Glomerular visceral epithelial cell (primary cell): ENCODE measurements at regions not wholly inside any gene's neighbourhood (a gene's known extent, or its start where the extent isn't known, plus 50 kb on each side); places are given as distances from the start of the nearest gene placed in this dataset.

Experiments used
- DNase-seq: peaks from one replicate; pipeline ENCODE4 v3.0.0-alpha.2; 2016; ENCODE audit errors: extremely low spot score

DNA sequence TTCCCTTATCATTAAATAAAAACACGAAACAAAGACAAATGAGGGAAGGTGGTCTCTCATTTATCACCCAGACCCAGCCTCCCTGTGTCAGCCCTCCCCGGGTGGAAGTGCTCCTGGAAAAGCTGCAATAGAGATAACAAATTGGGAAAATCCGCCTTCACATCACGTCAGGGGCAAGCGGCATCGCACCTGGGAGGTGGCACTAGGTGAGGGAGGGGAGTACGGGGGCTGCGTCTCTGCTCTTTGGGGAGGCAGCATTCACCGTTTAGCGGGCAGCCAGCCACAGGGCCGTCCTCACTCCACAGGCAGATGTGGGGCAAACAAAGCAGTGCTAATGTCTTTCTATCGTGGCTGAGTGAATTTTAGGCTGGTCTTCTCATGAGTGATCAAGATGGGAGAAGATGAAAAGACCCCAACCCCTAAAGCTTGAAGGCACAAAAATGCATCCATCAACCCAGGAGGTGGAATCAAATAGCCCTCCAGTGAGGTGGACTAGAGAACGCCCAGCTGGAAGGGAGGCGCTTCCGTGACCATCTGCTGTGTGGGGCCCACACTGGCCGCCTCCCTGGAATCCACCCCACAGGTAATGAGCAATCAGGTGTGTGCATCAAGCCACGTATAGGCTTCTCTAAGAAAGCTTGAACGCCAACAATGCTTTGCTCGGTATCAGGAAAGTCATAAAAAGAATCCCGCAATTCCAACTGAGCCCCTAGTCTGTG is 629.5 kb downstream of the BRD1 start:
- no peak for DNase-seq

DNA sequence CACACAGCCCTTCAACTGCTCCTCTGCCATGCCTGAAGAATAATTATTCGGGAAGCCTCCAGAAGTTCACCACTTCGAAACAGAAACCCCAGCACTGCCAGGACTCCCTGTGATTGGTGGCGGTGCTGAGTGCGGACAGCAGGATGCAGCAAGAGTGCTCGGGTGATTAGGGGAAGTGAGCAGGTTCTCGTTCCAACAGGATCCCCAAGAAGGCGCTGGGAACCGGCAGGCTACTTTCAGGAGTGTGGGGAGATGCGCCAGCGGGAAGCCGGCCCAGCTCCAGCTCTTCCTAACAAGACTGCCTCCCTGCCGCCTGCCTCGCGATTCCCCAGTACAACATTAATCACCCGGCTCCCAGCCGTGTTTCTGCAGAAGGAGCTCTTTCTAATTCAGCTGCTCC is 630.2 kb downstream of the BRD1 start:
- no peak for DNase-seq

DNA sequence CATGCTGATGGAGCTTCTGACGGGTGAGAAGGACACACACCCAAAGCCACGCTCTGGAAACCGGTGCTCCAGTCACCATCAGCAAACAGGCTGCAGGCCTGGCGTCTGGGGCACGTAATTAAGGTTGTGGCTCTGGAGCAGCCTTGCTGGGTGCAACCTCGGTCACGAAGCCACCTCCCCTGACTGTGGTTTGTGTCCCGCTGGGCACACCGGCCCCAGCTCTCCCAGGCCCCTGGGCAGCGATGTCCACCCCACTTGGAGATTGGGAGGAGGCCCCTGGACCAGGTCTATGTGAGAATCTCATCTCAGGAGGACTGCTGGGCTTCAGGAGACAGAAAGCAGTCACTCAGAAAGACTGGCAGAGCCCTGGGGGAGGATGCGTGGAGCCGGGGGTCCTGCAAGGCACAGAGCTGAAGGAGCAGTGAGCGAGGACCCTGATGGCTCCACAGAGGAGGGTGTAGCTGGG is 631.6 kb downstream of the BRD1 start:
- DNase-seq = no peak

DNA sequence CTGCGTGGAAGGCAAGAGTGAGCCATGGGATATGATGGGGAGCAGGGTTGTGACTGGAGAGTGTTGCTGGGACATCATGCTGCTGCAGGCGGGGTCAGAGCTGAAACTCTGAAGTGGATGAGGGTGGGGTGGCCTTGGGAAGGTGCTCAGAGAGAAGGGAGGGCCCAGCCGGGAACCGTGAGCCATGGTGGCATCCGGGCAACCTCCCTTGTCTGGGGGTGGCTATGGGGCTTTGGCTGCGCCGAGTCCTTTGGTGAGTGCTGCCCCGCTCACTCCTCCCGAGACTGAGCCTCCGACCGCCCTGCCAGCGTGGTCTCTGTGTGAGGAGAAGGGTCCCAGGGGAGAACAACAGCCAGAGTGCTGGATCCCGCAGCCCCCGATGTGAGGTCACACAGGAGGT is 632.0 kb downstream of the BRD1 start:
- DNase-seq = no peak

DNA sequence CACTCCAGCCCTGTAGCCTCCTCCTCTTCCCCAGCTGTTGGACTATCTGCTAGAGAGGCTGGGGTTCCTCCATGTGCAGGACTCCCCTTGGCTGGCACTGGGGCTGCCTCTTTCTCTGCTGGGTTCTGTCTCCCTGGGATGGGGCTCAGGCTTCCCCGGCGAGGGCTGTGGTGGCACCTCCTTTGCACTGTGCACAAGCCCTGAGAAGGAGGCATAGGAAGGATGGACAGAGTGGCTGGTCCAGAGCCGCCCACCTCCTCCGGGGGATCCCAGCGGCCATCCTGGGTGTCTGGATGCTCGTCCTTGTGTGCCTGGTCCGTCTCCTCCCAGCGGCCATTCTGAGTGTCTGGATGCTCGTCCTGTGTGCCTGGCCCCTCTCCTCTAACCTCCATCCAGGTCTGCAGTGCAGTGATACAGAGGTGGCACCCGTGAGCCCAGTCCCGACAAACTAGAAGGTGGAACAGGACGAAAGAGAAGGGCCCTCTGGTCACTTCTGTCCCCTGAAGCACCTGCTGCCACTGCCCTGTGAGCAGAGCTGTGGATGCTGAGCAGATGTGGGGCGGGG is 633.7 kb downstream of the BRD1 start:
- DNase-seq = no peak

DNA sequence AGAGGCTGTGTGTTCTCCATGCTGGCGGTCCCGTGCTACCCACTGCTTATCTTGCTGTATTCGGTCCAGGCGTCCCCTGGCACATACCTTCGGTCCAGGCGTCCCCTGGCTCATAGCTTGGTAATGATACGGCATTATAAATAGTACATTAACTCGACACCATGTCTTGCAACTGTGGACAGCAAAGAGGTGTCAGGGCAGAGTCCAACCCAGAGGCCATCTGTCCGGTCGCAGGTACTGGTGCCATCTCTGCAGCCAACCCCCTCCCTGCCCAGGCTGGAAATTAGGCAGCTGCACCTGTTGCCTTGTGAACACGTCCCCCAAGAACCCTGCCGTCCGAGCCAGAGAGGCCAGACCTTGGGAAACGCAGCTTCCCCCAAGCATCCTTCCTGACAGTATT is 634.3 kb downstream of the BRD1 start:
- DNase-seq = no peak

DNA sequence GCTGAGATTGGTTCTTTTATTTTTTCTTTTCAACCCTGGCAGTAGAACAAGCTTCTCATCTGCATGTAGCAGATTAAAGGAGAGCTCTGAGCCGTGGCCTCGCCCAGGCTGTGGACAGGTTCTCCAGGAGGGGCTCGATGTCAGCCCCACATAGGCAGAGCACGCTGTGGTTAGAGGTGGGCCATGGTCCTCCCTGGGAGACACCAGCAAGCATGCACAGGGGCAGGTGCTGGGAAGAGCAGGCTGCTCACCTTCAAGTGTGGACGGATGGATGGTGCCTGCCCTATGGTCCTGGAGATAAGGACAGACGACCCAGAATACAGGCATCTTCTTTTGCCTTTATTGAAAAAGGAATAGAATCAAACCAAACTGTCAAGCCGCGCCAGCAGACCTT is 634.8 kb downstream of the BRD1 start:
- no peak for DNase-seq

DNA sequence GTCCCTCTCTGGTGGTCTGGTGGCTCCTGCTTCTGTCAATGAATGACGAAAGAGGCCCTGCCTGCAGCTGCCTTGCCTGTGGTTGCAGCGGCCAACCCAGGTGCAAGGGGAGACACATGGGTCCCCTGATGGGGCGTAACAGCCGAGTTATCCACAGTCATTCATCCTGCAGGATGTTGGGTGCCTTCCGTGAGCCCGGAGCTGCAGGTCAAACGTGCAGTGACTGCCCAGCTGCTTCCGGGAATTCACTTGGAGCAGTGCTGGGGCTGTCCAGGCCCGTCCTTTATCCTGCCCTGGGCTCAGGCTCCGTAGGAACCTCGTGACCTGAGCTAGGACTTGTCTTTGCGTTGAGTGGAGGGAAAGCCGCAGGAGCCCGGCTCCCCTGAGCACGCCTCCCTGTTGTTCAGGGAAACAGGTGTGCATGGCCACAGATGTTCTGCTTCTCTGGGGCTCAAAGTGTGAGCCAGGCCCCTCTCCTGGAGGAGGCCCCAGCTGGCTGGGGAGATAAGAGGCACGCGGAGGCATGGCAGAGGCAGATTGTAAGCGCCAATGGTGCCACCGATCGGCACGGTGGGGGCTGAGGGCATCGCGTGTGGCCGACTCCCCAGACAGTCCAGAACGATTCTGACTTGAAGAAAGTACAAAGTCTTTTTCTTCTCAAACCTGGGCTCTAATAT is 635.4 kb downstream of the BRD1 start:
- DNase-seq = no peak

DNA sequence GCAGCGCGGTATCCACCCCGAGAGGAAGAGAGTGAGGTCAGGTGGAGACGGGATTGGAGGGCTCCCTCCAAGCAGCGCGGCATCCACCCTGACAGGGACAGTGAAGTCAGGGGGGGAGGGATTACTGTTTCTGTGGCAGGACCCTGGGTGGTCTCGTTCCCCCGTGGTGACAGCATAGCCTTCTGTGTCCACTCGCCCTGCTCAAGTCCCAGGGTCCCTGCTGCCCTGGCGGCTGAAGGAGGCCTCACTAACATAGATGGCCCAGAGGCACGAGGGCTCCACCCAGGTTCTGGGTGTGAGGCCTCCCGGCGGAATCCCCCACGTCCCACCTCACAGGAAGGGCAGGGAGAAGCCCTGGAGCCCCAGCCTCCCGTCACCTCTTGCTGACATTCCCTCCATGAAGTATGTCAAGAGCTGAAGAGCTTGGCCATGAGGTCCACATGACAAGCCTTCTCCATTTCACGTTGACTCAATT is 636.1 kb downstream of the BRD1 start:
- no peak for DNase-seq

DNA sequence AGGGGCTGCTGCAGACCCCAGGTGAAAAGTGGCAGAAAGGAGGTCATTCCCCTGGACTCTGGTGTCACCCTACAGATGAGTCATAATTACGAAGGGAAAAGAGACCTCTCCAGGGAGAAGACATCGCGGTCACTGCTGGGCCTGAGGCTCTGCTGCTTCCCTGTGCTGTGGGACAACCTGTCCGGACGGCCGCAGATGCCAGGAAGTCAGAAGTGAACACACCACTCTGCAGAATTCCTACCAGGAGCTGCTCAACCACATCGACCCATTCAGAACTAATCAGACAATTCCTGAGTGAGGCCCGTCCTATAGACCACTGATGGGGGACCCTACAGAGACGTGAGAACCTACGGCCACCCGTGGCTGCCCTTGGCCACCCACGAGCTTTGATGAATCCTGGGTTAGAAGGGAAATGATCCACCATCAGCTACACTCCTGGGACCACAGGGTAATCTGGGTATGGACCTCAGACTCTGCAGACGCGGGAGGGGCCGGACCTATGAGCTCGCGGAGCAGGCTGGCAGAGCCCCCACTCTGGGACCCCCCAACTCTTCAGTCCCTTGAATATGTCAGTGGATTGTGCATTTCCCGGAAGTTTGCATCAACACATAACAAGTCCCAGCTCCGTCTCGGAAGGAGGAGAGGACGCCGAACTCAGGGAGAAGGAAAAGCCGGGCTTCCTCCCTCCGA is 636.7 kb downstream of the BRD1 start:
- DNase-seq = no peak

DNA sequence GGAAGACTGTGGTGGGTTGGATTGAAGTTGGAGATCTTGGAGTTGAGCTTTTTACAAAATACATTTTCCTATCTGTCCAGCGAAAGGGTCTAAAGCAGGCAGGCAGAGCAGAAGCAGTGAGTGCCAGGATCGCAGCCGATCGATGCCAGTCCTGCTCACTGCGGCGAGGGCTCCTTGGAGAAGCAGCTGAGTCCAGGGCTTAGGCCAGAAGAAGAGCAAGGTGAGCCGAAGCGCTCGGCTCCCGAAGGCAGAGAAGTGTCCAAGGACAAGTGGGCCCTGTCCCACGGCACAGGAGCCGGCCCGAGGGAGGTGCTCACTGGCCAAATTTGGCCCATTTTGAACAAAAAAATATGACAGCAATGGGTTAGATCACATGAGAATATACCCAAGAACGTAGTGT is 637.8 kb downstream of the BRD1 start:
- DNase-seq = no peak

DNA sequence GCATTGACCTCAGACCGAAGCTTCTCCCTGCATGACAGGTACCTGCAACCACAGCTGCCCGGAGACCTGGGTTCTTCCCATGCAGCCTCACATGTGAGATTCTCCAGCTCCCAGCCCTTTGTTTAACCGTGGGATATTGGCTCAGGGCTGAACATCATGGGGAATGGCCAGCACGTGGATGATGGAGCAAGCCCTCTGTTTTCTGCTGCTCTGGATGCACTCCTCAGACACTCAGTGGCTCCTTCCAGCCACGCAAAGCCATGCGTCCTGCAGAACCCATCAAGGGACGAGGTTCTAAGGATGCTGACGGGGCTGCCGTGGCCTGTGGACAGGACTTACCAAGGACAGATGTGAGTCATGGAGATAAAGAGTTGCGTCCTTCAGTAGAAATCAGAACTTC is 639.1 kb downstream of the BRD1 start:
- DNase-seq = no peak

DNA sequence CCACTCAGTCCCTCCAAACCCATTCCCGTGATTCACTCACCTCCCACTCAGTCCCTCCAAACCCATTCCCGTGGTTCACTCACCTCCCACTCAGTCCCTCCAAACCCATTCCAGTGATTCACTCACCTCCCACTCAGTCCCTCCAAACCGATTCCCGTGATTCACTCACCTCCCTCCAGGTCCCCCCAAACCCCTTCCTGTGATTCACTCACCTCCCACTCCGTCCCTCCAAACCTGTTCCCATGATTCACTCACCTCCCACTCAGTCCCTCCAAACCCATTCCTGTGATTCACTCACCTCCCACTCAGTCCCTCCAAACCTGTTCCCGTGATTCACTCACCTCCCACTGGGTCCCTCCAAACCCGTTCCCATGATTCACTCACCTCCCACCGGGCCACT is 639.6 kb downstream of the BRD1 start:
- no peak for DNase-seq

DNA sequence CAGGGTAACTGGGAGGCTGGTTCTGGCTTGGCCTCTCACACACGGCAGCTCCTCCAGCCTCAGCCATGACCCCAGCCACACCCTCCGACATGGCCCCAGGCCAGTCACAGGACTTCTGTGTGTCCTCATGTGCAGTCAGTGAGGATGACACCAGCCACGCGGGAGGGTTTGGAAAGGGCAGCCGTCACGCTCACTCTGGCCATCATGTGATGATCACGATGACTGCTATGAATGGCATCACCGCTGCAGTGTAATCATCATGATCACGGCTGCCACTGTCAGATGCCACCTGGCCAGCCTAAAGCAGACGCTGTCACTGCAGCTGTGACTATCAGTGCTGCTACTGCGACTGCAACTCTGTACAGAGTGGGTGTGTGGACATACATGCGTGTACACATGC is 640.9 kb downstream of the BRD1 start:
- no peak for DNase-seq

DNA sequence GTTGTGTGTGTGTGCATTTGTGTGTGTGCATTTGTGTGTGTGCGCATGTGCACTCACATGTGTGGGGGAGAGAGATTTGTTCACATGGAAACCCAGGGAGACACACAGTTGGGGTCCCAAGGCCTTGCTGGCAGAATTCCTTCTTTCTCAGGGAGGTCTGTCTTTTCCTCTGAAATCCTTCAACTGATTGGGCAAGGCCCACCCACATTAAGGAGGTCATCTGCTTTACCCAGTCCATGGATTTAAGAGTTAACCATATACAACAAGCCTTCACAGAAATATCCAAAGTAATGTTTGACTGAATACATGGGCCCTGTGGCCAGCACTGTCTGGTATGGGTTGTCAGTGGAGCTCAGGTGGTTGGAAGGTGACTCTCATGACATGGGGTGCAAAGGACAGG is 641.4 kb downstream of the BRD1 start:
- DNase-seq = no peak

DNA sequence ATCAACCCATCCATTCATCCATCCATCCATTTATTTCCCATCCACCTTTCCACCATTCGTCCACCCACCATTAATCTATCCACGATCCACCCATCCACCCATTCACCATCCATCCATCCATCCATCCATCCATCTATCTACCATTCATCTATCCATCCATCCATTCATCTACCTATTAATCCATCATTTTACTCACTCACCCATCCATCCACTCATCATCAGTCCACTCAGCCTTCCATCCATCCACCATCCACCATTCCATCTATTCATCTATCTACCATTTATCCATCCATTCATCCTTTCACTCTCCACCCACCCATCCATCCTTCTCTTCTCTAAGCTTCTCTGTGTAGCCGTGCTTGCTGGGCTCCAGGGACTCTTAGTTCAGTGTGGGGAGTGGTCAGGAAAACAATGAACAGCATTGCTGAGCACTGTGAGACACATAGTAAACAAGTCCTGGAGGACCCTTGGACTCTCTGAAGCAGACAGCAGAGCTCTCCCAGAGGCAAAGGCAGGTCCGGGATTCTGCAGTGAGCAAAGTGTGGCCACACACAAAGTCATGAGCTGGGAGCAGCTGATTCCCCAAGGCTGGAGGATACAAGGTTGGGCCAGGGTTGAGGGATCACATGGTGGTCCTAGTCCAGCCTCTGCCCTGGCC is 642.2 kb downstream of the BRD1 start:
- DNase-seq = no peak

DNA sequence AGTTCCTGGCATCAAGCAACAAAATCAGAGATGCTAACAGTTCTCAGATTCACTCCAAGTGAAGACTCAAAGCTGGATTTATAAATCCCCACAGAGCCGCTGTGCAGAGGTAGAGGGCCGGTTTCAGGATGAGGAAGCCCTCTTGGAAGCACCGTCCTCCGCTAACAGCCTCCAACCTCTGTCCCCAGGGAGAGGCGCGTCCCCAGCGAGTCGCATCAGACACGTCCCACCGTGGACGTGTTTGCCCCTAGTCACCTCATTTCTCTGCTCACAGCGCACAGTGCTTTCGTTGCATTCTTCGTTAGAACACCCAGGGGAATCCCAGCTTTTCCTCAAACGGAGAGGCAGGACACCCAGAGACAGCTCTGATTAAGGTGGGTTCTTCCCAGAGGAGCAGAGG is 642.9 kb downstream of the BRD1 start:
- DNase-seq = no peak

DNA sequence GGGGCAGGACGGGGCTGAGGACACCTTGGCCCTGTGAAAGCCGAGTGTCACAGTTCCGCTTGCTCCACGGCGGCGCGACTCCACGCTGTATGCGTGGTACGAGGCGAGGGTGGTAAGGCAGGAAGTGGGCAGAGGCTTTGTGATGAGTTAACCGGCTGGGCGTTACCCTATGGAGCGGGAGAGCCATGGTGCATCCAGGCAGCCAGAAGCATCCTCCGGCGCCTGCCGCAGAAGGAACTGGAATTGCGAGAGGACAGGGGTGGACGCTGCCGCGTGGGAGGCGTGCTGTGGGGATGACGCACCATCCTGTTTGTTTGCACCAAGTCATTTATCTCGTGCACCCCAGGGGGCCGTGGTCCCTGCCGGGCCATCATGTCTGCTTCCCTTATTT is 643.9 kb downstream of the BRD1 start:
- no peak for DNase-seq

DNA sequence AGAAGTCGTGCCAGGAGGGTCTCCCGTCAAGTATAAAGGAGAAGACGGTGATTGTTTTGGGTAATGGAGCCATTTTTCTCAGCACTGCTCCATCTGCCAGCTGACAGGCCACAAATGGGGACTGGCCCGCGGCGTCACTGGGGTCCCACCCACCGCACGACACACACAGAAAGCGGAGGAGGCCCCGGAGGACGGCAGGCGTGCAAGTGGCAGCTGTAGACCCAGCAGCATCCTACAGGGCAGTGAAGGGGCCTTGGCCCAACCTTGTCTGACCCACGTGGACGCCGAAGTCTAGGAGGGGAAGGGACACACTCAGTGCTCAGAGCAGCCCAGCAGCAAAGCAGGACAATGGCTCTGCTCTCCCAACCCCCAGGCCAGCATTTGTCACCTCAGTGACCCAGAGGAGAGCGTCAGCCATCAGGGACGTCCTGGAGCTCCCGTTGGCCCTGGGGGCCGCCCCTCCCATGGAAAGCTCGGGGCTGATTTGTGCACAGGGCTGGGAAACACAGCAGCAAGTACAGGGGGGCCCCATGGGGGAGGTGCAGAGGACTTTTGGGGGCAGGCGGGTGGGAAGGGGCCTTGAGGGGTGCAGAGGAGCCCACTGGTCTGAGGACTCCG is 644.4 kb downstream of the BRD1 start:
- no peak for DNase-seq

DNA sequence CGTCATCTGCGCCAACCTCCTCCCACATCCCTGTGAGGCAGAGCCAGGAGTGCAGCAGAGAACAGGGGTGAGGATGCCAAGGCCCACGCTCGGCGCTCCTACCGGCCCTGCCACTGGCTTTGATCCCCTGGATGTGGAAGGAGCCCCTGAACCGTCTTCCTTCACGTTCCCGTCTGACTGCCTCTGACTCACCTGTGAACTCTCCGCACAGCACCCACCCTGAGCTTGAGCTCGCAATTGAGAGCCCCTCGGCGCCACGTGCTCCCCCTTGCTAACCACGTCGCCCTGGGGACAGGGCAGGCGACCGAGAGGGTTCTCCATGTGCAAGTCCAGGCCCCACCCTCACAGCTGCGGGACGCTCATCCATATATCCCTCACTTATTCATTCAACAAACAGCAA is 645.3 kb downstream of the BRD1 start:
- DNase-seq = no peak

DNA sequence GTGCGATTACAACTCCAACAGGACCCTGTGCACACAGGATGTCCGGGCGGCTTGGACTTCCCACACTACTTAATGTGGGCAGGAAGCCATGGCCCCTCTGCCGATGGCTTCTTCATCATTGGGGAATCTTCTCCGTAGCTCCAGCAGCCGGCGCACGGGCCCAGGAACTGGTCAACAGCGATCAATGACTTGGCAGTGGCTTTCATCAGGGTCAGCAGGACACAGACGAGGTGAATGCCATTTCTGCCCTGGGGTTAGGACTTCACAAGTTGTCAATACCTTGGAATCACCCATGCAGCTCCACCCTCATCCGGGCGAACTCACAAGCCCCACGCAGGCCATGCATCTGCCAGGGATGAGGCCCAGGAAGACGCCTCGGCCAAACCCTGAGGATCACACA is 645.7 kb downstream of the BRD1 start:
- DNase-seq = no peak

DNA sequence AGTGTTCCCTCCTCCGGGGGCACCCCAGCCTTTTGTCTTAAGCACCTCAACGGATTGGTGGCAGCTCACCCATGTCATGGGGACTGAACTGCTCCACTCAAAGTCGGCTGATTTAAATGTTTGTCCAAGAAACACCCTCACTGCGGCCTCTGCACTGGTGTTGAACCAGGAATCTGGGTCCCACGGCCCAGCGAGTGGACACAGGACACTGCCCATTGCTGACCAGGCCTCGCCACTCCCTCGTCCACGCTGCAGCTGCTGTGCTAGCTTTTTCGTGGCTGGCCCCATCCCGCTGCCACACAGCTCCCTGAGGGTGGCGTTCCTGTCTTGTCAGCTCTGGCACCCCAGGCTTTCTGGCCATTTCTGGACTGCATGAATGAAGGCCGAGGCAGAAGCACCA is 646.2 kb downstream of the BRD1 start:
- no peak for DNase-seq
